ENCODE measurements at regions not wholly inside any gene's neighbourhood (a gene's known extent, or its start where the extent isn't known, plus 50 kb on each side); places are given as distances from the start of the nearest gene placed in this dataset.
"Not testable (repeated sequence)": the region's sequence is repeated elsewhere in the genome, so short reads cannot be mapped to it uniquely, and the experiment has no call there.

DNA sequence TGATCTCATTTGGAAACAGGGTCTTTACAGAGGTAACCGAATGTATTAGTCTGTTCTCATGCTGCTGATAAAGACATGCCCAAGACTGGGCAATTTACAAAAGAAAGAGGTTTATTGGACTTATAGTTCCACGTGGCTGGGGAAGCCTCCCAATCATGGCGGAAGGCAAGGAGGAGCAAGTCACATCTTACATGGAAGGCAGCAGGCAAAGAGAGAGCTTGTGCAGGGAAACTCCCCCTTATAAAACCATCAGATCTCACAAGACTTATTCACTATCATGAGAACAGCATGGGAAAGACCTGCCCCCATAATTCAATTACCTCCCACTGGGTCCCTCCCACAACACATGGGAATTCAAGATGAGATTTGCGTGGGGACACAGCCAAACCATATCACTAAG is 171.8 kb upstream of the ID2 start:
- DNase-seq (ENCODE audit: low spot score), result not testable (repeated sequence)

- no peak for DNase-seq (ENCODE audit: low spot score)
Observed at GRCh38 chr2:8510519-8510918, 171.3 kb upstream of the ID2 start.

DNA sequence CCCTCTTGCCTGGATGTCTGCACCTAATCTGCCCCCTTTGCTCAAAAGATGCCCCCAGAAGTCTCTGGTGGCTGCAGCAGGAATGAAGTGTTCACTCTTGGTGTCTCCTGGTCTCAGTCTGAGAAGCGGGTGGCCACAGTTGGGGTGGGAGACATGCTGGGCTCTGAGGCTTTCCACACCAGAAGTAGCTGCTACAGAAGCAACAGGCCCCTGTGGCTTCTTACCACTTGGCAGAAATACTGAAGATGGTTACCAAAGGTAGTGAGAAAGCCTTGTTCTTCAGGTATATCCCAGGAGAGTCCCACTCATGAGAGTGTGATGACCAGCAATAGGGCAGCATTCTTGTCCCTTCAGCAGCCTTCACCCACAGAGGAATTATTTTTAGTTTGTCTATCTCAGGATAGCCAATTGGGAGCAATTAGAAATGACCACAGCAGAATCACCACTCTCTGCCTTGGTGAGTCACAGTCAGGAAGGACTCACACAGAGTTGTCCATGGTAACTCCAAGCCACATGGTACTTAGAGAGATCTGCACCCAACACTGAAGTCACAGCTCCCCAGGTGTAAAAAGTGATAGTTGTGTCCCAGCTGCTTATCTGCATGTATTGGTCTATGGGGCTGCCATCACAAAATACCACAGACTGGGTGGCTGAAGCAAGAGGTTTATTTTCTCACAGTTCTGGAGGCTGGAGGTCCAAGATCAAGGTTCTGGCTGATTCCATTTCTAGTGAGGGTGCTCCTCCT is 169.8 kb upstream of the ID2 start:
- no peak for DNase-seq (ENCODE audit: low spot score)

DNA sequence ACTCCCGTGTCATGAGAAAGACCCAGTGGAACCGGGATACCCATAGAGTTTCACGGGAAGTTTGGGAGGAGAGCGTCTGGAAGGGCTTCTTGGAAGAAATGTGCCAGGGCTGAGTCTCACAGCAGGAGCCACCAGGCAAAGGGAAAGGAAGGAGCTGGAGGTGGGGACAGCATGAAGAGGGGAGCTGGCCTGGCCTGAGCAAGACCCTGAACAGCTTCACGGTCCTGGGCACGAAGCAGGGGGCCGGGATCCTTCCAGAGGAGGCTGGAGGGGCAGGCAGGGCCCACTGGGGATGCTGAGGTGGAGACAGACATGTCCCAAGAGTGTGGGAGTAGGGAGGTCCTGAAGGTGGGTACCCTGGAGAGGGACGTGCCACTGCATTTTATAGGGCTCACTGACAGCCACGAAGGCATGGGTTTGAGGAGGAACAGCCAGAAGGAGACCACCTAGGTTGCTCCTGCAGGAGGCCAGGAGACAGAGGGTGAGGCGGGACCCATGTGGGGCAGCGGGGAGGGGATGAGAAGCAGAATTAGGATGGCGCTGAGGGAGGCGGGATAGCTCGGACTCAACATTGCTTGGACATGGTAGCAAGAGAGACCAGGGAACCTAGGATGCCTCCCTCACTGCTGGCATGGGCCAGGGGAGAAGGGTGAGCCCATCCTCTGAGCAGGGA is 168.1 kb upstream of the ID2 start:
- DNase-seq (ENCODE audit: low spot score), result no peak

- DNase-seq (ENCODE audit: low spot score), result no peak
Observed at GRCh38 chr2:8514274-8514662, 167.6 kb upstream of the ID2 start.

DNA sequence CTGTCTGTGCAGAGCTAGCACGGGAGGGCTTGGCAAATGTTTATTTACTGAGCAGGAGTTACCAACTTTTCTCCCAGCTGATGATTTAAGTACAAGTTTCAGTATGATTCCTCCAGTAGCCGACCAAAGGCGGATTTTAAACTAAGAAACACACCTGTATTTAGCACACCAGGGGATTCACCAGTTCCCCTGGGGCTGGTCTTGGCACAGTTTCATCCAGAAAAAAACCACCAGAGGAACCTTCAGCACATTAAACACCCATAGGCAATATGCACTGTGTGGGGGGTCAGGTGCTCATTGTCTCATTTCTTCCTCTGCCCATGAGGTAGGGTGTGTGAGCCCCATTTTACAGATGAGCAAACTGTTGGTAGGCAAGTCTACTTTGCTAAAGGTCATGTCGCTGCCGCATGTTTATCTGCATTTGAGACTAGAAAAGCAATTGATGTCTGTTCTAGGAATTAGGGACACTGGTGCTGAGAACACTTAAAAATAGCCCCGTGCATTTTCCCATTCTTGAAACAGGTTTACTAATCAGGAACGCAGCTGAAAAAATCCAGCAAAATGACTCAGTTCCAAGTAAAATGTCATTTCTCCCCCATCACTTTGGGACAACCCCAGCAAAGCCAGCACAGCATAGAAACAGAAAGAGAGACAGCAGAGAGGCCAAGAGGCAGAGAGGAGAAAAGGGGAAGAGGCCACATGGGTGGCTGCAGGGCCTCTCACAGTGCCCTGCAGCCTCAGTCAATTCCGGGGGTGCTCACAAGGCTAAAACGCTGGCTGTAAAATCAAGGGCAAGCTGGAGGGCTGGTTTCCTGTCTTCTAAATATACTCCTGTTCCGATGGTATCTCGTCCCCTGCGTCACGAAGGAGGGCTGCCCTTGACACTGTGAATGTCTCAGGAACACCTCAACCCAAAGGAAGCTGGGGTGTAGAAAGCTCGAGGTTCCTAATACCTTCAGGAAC is 166.8 kb upstream of the ID2 start:
- DNase-seq (ENCODE audit: low spot score), result peak; percentile 37

- DNase-seq (ENCODE audit: low spot score), result no peak
Observed at GRCh38 chr2:8515864-8516533, 165.9 kb upstream of the ID2 start.

- no peak for DNase-seq (ENCODE audit: low spot score)
Observed at GRCh38 chr2:8517850-8518498, 163.9 kb upstream of the ID2 start.

GRCh38 chr2:8518979-8519668 is 162.7 kb upstream of the ID2 start:
- no peak for DNase-seq (ENCODE audit: low spot score)

- no peak for DNase-seq (ENCODE audit: low spot score)
Observed at GRCh38 chr2:8520791-8521344, 161.0 kb upstream of the ID2 start.

GRCh38 chr2:8522687-8523086 is 159.2 kb upstream of the ID2 start:
- DNase-seq (ENCODE audit: low spot score), result no peak

- no peak for DNase-seq (ENCODE audit: low spot score)
Observed at GRCh38 chr2:8524388-8524787, 157.5 kb upstream of the ID2 start.

GRCh38 chr2:8524823-8525222 is 157.0 kb upstream of the ID2 start:
- no peak for DNase-seq (ENCODE audit: low spot score)

DNA sequence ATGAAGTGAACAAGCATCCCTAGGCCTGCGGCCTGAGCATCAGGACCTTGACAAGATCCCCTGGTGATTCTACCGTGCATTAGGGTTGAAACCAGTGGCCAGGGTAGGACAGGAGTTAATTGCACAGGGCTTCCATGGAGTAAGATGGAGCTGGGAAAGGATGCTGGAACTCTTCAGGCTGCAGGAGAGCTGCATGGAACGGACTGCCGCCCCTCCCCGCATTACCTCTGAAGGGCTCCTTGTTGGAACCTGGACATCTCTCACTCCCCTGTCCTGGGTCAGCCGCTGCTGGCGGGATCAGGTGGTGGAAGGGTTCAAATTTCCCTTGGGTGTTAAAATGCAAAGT is 156.6 kb upstream of the ID2 start:
- no peak for DNase-seq (ENCODE audit: low spot score)

DNA sequence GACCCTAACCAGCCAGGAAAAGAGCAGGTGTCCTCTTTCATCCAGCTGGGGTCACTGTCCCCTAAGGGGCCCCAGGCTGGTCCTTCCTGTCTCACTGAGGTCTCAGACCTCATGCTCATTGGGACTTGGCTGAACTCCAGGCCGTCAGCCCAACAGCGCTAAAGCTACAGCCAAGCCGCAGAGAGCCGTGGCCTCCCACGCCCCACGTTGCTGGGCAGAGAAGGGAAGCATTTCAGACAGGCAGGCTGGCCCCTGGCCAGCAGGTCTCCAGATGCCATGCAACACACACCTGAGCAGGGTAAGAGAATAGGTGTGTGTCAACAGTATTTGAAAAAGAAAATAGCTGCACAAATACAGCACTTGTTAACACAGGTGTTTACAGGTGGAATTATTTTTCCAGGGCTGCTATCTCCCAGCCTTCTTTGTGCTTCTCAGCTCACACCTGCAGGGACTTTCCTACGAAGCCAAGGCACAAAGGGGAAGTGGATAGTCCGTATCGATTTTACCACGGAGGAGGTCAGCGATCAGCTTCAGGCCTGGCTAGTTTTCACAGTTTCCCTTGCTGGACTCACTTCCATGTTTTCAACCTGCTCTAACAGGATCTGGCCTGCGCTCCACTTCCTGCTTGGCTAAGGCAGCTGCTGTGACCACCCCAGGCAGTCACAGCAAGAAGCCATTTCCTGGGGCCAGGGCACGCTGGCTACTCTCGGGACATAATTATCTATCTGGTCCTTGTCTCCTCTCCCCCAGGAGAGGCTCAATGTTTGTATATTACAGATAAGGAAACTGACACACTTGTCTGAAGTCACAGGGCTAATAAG is 156.1 kb upstream of the ID2 start:
- peak; percentile 64 for DNase-seq (ENCODE audit: low spot score)

DNA sequence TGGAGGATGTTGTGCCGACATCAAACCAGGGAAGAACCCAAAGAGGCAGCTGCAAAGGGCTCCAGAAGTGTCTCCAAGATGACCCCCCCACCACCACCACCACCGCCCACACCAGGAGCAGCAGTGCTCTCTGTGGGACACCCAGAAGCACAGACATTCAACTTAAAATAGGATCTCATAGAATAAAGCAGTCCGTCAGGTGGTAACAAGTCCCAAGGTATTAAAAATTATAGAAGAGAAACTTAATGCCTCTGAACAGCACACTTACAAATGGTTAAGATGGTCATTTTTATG is 155.5 kb upstream of the ID2 start:
- DNase-seq (ENCODE audit: low spot score), result no peak

DNA sequence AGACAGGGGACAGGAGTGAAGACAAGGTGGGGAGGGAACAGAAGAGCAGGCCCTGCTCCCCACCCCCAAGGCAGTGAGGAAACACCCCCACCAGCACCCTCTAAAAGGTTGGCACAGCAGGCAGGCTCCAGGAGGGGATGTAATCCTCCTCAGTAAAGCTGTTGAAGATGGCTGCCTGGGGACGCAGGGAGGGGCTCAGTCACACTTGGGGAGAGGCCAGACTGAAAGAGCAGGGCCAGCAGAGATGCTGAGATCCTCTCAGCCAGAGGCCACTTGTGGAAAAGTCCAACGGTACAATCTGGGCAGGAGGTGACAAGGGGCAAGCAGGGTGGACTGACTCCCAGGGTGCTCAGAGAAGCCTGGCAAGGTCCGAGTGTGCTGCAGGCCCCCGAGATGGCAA is 154.8 kb upstream of the ID2 start:
- no peak for DNase-seq (ENCODE audit: low spot score)

GRCh38 chr2:8527676-8528075 is 154.2 kb upstream of the ID2 start:
- no peak for DNase-seq (ENCODE audit: low spot score)

- no peak for DNase-seq (ENCODE audit: low spot score)
Observed at GRCh38 chr2:8528863-8529262, 153.0 kb upstream of the ID2 start.
